MCF 10A (cell line): ENCODE measurements at regions not wholly inside any gene's neighbourhood (a gene's known extent, or its start where the extent isn't known, plus 50 kb on each side); places are given as distances from the start of the nearest gene placed in this dataset.

Experiments
- BruUV-seq: library from RNA; stranded (reverse); fragments of 400-500 nt; replicated peaks from 2 replicates; lab custom pipeline; 2021; lab: Mats Ljungman, UMichigan
- CTCF ChIA-PET: fragments of 300-600 bp; sonication (Branson Sonifier 250); formaldehyde crosslinking; extraction: SDS; loops from one replicate; lab custom pipeline; 2021; ENCODE audit warnings: antibody characterized with exemption, inconsistent platforms; lab: Yijun Ruan, JAX
- POLR2A ChIA-PET: fragments of 300-600, 350-650 bp; sonication (Branson Sonifier 250); formaldehyde crosslinking; extraction: SDS; loops from one replicate; lab custom pipeline; 2020; ENCODE audit warnings: antibody characterized with exemption, inconsistent platforms; lab: Yijun Ruan, JAX
- DNase-seq: peaks from one replicate; pipeline ENCODE4 v3.0.0-alpha.2; 2018; ENCODE audit not compliant: unreplicated experiment
- H3K27ac Mint-ChIP-seq: one replicate; pipeline ENCODE4 v1.8.0; 2022; ENCODE audit warnings: mild to moderate bottlenecking, low read depth, mixed read lengths; ENCODE audit not compliant: unreplicated experiment
- H3K27me3 Mint-ChIP-seq: one replicate; pipeline ENCODE4 v1.8.0; 2022; ENCODE audit warnings: mixed read lengths; ENCODE audit not compliant: insufficient read depth, unreplicated experiment
- H3K36me3 Mint-ChIP-seq: one replicate; pipeline ENCODE4 v1.8.0; 2022; ENCODE audit warnings: mild to moderate bottlenecking, moderate library complexity, mixed read lengths; ENCODE audit not compliant: insufficient read depth, unreplicated experiment
- H3K4me1 Mint-ChIP-seq: one replicate; pipeline ENCODE4 v1.8.0; 2022; ENCODE audit warnings: mixed read lengths; ENCODE audit not compliant: insufficient read depth, unreplicated experiment
- H3K4me3 Mint-ChIP-seq: one replicate; pipeline ENCODE4 v1.8.0; 2022; ENCODE audit warnings: mild to moderate bottlenecking, moderate library complexity, mixed read lengths; ENCODE audit not compliant: unreplicated experiment
- H3K9me3 Mint-ChIP-seq: one replicate; pipeline ENCODE4 v1.8.0; 2022; ENCODE audit warnings: mixed read lengths; ENCODE audit not compliant: unreplicated experiment
- CTCF ChIP-seq: fragments of 200-600 bp; IDR thresholded peaks from one replicate; pipeline ENCODE4 v1.8.0; 2022; ENCODE audit warnings: antibody characterized with exemption, mild to moderate bottlenecking; ENCODE audit not compliant: unreplicated experiment
- intact Hi-C: fragments of 100-400 bp; cut with micrococcal nuclease; formaldehyde crosslinking; loops from 2 replicates; pipeline ENCODE4 v1.14.1; 2022

GRCh38 chr5:87876616-87877015 is 392.0 kb downstream of the TMEM161B start:
- TF ChIP-seq CTCF: no peak
- CTCF ChIA-PET: no interaction called here
- BruUV-seq: no TSS peak
- no peak overlapping the region for H3K4me3 Mint-ChIP-seq
- H3K27me3 Mint-ChIP-seq: peaks cover 23% of the 10 kb centered on the region
- H3K36me3 Mint-ChIP-seq: no peaks in the 10 kb centered on the region
- intact Hi-C loops: no loop called here
- H3K4me1 Mint-ChIP-seq: no peaks in the 10 kb centered on the region
- H3K27ac Mint-ChIP-seq: no peak overlapping the region
- no peaks in the 10 kb centered on the region for H3K9me3 Mint-ChIP-seq
- no peak for DNase-seq
- POLR2A ChIA-PET: no interaction called here

GRCh38 chr5:87872986-87873385 is 395.7 kb downstream of the TMEM161B start:
- no peaks in the 10 kb centered on the region for H3K36me3 Mint-ChIP-seq
- no TSS peak for BruUV-seq
- POLR2A ChIA-PET: no interaction called here

GRCh38 chr5:87868792-87869191 is 399.9 kb downstream of the TMEM161B start:
- no peak for DNase-seq
- intact Hi-C loops: no loop called here
- ChIA-PET POLR2A (no interaction called here), CTCF (no interaction called here)
- no peak overlapping the region for H3K27ac Mint-ChIP-seq
- H3K36me3 Mint-ChIP-seq: no peaks in the 10 kb centered on the region
- no peaks in the 10 kb centered on the region for H3K4me1 Mint-ChIP-seq
- no peak for TF ChIP-seq CTCF
- no peak overlapping the region for H3K4me3 Mint-ChIP-seq
- peaks cover 26% of the 10 kb centered on the region for H3K27me3 Mint-ChIP-seq
- no TSS peak for BruUV-seq
- no peaks in the 10 kb centered on the region for H3K9me3 Mint-ChIP-seq

More at GRCh38 chr5:87872986-87873385, 395.7 kb downstream of the TMEM161B start:
- DNase-seq: no peak
- no peaks in the 10 kb centered on the region for H3K4me1 Mint-ChIP-seq
- intact Hi-C loops: no loop called here
- H3K9me3 Mint-ChIP-seq: no peaks in the 10 kb centered on the region
- peaks cover 18% of the 10 kb centered on the region for H3K27me3 Mint-ChIP-seq
- CTCF ChIA-PET: no interaction called here
- H3K4me3 Mint-ChIP-seq: no peak overlapping the region
- H3K27ac Mint-ChIP-seq: no peak overlapping the region
- no peak for TF ChIP-seq CTCF

GRCh38 chr5:87867281-87867680 is 401.4 kb downstream of the TMEM161B start:
- Mint-ChIP-seq H3K4me1 (no peaks in the 10 kb centered on the region), H3K9me3 (no peaks in the 10 kb centered on the region)
- TF ChIP-seq CTCF: no peak

More at GRCh38 chr5:87867281-87867680, 401.4 kb downstream of the TMEM161B start:
- H3K4me3 Mint-ChIP-seq: no peak overlapping the region
- CTCF ChIA-PET: no interaction called here
- H3K27me3 Mint-ChIP-seq: peaks cover 26% of the 10 kb centered on the region
- no TSS peak for BruUV-seq
- no peak overlapping the region for H3K27ac Mint-ChIP-seq
- POLR2A ChIA-PET: no interaction called here
- intact Hi-C loops: no loop called here
- DNase-seq: no peak
- H3K36me3 Mint-ChIP-seq: no peaks in the 10 kb centered on the region
